ENCODE measurements at regions not wholly inside any gene's neighbourhood (a gene's known extent, or its start where the extent isn't known, plus 50 kb on each side); places are given as distances from the start of the nearest gene placed in this dataset.

- DNase-seq (ENCODE audit: low spot score) = no peak
- in situ Hi-C loops (cut with MboI; ENCODE audit: low sequenced_read_pairs, unreplicated experiment) = no loop called here
- TF ChIP-seq CTCF (IDR thresholded peaks at IDR 0.05; ENCODE audit: borderline replicate concordance, control extremely low read depth, extremely low read depth, insufficient read depth, missing control alignments) = no peak
Measured at GRCh38 chr5:3026099-3026498, 274.6 kb upstream of the IRX2 start.

- no peak for DNase-seq (ENCODE audit: low spot score)
- in situ Hi-C loops (cut with MboI; ENCODE audit: low sequenced_read_pairs, unreplicated experiment) = no loop called here
- no peak for TF ChIP-seq CTCF (IDR thresholded peaks at IDR 0.05; ENCODE audit: borderline replicate concordance, control extremely low read depth, extremely low read depth, insufficient read depth, missing control alignments)
Measured at GRCh38 chr5:3025392-3025791, 273.9 kb upstream of the IRX2 start.

GRCh38 chr5:3024976-3025375 lies 273.5 kb upstream of the IRX2 start:
- no peak for DNase-seq (ENCODE audit: low spot score)
- TF ChIP-seq CTCF (IDR thresholded peaks at IDR 0.05; ENCODE audit: borderline replicate concordance, control extremely low read depth, extremely low read depth, insufficient read depth, missing control alignments) = no peak
- in situ Hi-C loops (cut with MboI; ENCODE audit: low sequenced_read_pairs, unreplicated experiment) = no loop called here

GRCh38 chr5:3024554-3024953 lies 273.1 kb upstream of the IRX2 start:
- DNase-seq (ENCODE audit: low spot score) = no peak
- no peak for TF ChIP-seq CTCF (IDR thresholded peaks at IDR 0.05; ENCODE audit: borderline replicate concordance, control extremely low read depth, extremely low read depth, insufficient read depth, missing control alignments)
- in situ Hi-C loops (cut with MboI; ENCODE audit: low sequenced_read_pairs, unreplicated experiment) = no loop called here

GRCh38 chr5:3024126-3024525 lies 272.6 kb upstream of the IRX2 start:
- TF ChIP-seq CTCF (IDR thresholded peaks at IDR 0.05; ENCODE audit: borderline replicate concordance, control extremely low read depth, extremely low read depth, insufficient read depth, missing control alignments) = no peak
- no peak for DNase-seq (ENCODE audit: low spot score)
- in situ Hi-C loops (cut with MboI; ENCODE audit: low sequenced_read_pairs, unreplicated experiment) = no loop called here

GRCh38 chr5:3023656-3024055 lies 272.2 kb upstream of the IRX2 start:
- DNase-seq (ENCODE audit: low spot score) = no peak
- in situ Hi-C loops (cut with MboI; ENCODE audit: low sequenced_read_pairs, unreplicated experiment) = no loop called here

More at GRCh38 chr5:3023656-3024055, 272.2 kb upstream of the IRX2 start:
- no peak for TF ChIP-seq CTCF (IDR thresholded peaks at IDR 0.05; ENCODE audit: borderline replicate concordance, control extremely low read depth, extremely low read depth, insufficient read depth, missing control alignments)
